ENCODE measurements at regions not wholly inside any gene's neighbourhood (a gene's known extent, or its start where the extent isn't known, plus 50 kb on each side); places are given as distances from the start of the nearest gene placed in this dataset.

GRCh38 chr1:214918745-214919144 is 163.8 kb upstream of the KCNK2 start:
- Mint-ChIP-seq H3K27me3 (no peaks in the 10 kb centered on the region), H3K4me3 (no peak overlapping the region), H3K9me3 (peaks cover 0 to 2% (median 0%) of the 10 kb centered on the region in 7 donors), H3K27ac (no peak overlapping the region), H3K36me3 (no peaks in the 10 kb centered on the region), H3K4me1 (no peaks in the 10 kb centered on the region)
- DNase-seq (no peak), ATAC-seq (ENCODE audit: low read depth in 2 of 2) (no peak)
- Histone ChIP-seq H3K4me3 (ENCODE audit: low read depth, low read length) (no peak overlapping the region), H3K4me1 (ENCODE audit: control insufficient read depth, insufficient read depth, low read length, poor library complexity, severe bottlenecking) (no peaks in the 10 kb centered on the region), H3K9me3 (ENCODE audit: control insufficient read depth in 2 of 2, low read length in 2 of 2) (no peaks in the 10 kb centered on the region), H3K27ac (ENCODE audit: insufficient read depth, low read length, poor library complexity, severe bottlenecking) (no peak overlapping the region), H3K36me3 (ENCODE audit: control insufficient read depth, insufficient read depth, low read length) (no peaks in the 10 kb centered on the region), H3K27me3 (ENCODE audit: control insufficient read depth, insufficient read depth, low read length) (no peaks in the 10 kb centered on the region)

GRCh38 chr1:214920337-214920736 is 162.2 kb upstream of the KCNK2 start:
- peaks cover 0 to 2% (median 0%) of the 10 kb centered on the region in 7 donors for H3K9me3 Mint-ChIP-seq
- H3K36me3 ChIP-seq (ENCODE audit: control insufficient read depth, insufficient read depth, low read length) = no peaks in the 10 kb centered on the region
- no peaks in the 10 kb centered on the region for H3K36me3 Mint-ChIP-seq
- H3K4me1 Mint-ChIP-seq = no peaks in the 10 kb centered on the region
- H3K27ac Mint-ChIP-seq = no peak overlapping the region
- no peak overlapping the region for H3K27ac ChIP-seq (ENCODE audit: insufficient read depth, low read length, poor library complexity, severe bottlenecking)
- H3K27me3 Mint-ChIP-seq = no peaks in the 10 kb centered on the region
- H3K9me3 ChIP-seq (ENCODE audit: control insufficient read depth in 2 of 2, low read length in 2 of 2) = no peaks in the 10 kb centered on the region
- H3K4me3 ChIP-seq (ENCODE audit: low read depth, low read length) = no peak overlapping the region
- H3K4me3 Mint-ChIP-seq = no peak overlapping the region
- ATAC-seq (ENCODE audit: low read depth in 2 of 2) (no peak), DNase-seq (no peak)
- H3K27me3 ChIP-seq (ENCODE audit: control insufficient read depth, insufficient read depth, low read length) = no peaks in the 10 kb centered on the region
- no peaks in the 10 kb centered on the region for H3K4me1 ChIP-seq (ENCODE audit: control insufficient read depth, insufficient read depth, low read length, poor library complexity, severe bottlenecking)

GRCh38 chr1:214923278-214923915 is 159.1 kb upstream of the KCNK2 start:
- Histone ChIP-seq H3K36me3 (ENCODE audit: control insufficient read depth, insufficient read depth, low read length) (no peaks in the 10 kb centered on the region), H3K27me3 (ENCODE audit: control insufficient read depth, insufficient read depth, low read length) (no peaks in the 10 kb centered on the region), H3K27ac (ENCODE audit: insufficient read depth, low read length, poor library complexity, severe bottlenecking) (no peak overlapping the region), H3K4me1 (ENCODE audit: control insufficient read depth, insufficient read depth, low read length, poor library complexity, severe bottlenecking) (no peaks in the 10 kb centered on the region), H3K4me3 (ENCODE audit: low read depth, low read length) (no peak overlapping the region), H3K9me3 (ENCODE audit: control insufficient read depth in 2 of 2, low read length in 2 of 2) (no peaks in the 10 kb centered on the region)
- Mint-ChIP-seq H3K4me3 (no peak overlapping the region), H3K36me3 (no peaks in the 10 kb centered on the region), H3K27ac (no peak overlapping the region), H3K27me3 (no peaks in the 10 kb centered on the region), H3K4me1 (no peaks in the 10 kb centered on the region), H3K9me3 (peaks cover 0 to 3% (median 0%) of the 10 kb centered on the region in 7 donors)
- no peak for DNase-seq
- ATAC-seq (ENCODE audit: low read depth in 2 of 2) = no peak

- no peaks in the 10 kb centered on the region for H3K36me3 ChIP-seq (ENCODE audit: control insufficient read depth, insufficient read depth, low read length)
- ATAC-seq (ENCODE audit: low read depth in 2 of 2) = no peak
- H3K4me3 ChIP-seq (ENCODE audit: low read depth, low read length) = no peak overlapping the region
- Mint-ChIP-seq H3K27ac (no peak overlapping the region), H3K4me3 (no peak overlapping the region), H3K27me3 (no peaks in the 10 kb centered on the region), H3K9me3 (peaks cover 0 to 3% (median 0%) of the 10 kb centered on the region in 7 donors), H3K36me3 (no peaks in the 10 kb centered on the region), H3K4me1 (no peaks in the 10 kb centered on the region)
- no peak overlapping the region for H3K27ac ChIP-seq (ENCODE audit: insufficient read depth, low read length, poor library complexity, severe bottlenecking)
- no peaks in the 10 kb centered on the region for H3K9me3 ChIP-seq (ENCODE audit: control insufficient read depth in 2 of 2, low read length in 2 of 2)
- no peaks in the 10 kb centered on the region for H3K27me3 ChIP-seq (ENCODE audit: control insufficient read depth, insufficient read depth, low read length)
- H3K4me1 ChIP-seq (ENCODE audit: control insufficient read depth, insufficient read depth, low read length, poor library complexity, severe bottlenecking) = no peaks in the 10 kb centered on the region
- no peak for DNase-seq
Observed at GRCh38 chr1:214927796-214928195, 154.7 kb upstream of the KCNK2 start.

- Mint-ChIP-seq H3K4me1 (no peaks in the 10 kb centered on the region), H3K4me3 (no peak overlapping the region), H3K27ac (no peak overlapping the region), H3K36me3 (no peaks in the 10 kb centered on the region), H3K27me3 (no peaks in the 10 kb centered on the region), H3K9me3 (peaks cover 0 to 3% (median 0%) of the 10 kb centered on the region in 7 donors)
- Histone ChIP-seq H3K36me3 (ENCODE audit: control insufficient read depth, insufficient read depth, low read length) (no peaks in the 10 kb centered on the region), H3K27ac (ENCODE audit: insufficient read depth, low read length, poor library complexity, severe bottlenecking) (no peak overlapping the region), H3K4me3 (ENCODE audit: low read depth, low read length) (no peak overlapping the region), H3K27me3 (ENCODE audit: control insufficient read depth, insufficient read depth, low read length) (no peaks in the 10 kb centered on the region), H3K4me1 (ENCODE audit: control insufficient read depth, insufficient read depth, low read length, poor library complexity, severe bottlenecking) (no peaks in the 10 kb centered on the region), H3K9me3 (ENCODE audit: control insufficient read depth in 2 of 2, low read length in 2 of 2) (no peaks in the 10 kb centered on the region)
- no peak for DNase-seq
- no peak for ATAC-seq (ENCODE audit: low read depth in 2 of 2)
Observed at GRCh38 chr1:214928574-214928973, 154.0 kb upstream of the KCNK2 start.

GRCh38 chr1:214933375-214933774 is 149.2 kb upstream of the KCNK2 start:
- H3K27ac ChIP-seq (ENCODE audit: insufficient read depth, low read length, poor library complexity, severe bottlenecking) = no peak overlapping the region
- DNase-seq = no peak
- peaks cover 0 to 4% (median 0%) of the 10 kb centered on the region in 7 donors for H3K9me3 Mint-ChIP-seq
- H3K4me3 Mint-ChIP-seq = no peak overlapping the region
- H3K9me3 ChIP-seq (ENCODE audit: control insufficient read depth in 2 of 2, low read length in 2 of 2) = no peaks in the 10 kb centered on the region
- no peak overlapping the region for H3K4me3 ChIP-seq (ENCODE audit: low read depth, low read length)
- H3K36me3 ChIP-seq (ENCODE audit: control insufficient read depth, insufficient read depth, low read length) = no peaks in the 10 kb centered on the region
- H3K27me3 ChIP-seq (ENCODE audit: control insufficient read depth, insufficient read depth, low read length) = no peaks in the 10 kb centered on the region
- no peaks in the 10 kb centered on the region for H3K4me1 Mint-ChIP-seq
- H3K4me1 ChIP-seq (ENCODE audit: control insufficient read depth, insufficient read depth, low read length, poor library complexity, severe bottlenecking) = no peaks in the 10 kb centered on the region
- no peak for ATAC-seq (ENCODE audit: low read depth in 2 of 2)
- no peaks in the 10 kb centered on the region for H3K36me3 Mint-ChIP-seq
- H3K27ac Mint-ChIP-seq = no peak overlapping the region
- H3K27me3 Mint-ChIP-seq = no peaks in the 10 kb centered on the region

GRCh38 chr1:214934045-214934444 is 148.5 kb upstream of the KCNK2 start:
- H3K9me3 Mint-ChIP-seq = peaks cover 0 to 4% (median 0%) of the 10 kb centered on the region in 7 donors
- H3K4me1 ChIP-seq (ENCODE audit: control insufficient read depth, insufficient read depth, low read length, poor library complexity, severe bottlenecking) = no peaks in the 10 kb centered on the region
- H3K27ac Mint-ChIP-seq = no peak overlapping the region
- no peak overlapping the region for H3K4me3 ChIP-seq (ENCODE audit: low read depth, low read length)
- no peaks in the 10 kb centered on the region for H3K36me3 Mint-ChIP-seq
- no peaks in the 10 kb centered on the region for H3K9me3 ChIP-seq (ENCODE audit: control insufficient read depth in 2 of 2, low read length in 2 of 2)
- H3K27me3 ChIP-seq (ENCODE audit: control insufficient read depth, insufficient read depth, low read length) = no peaks in the 10 kb centered on the region
- ATAC-seq (ENCODE audit: low read depth in 2 of 2) (no peak), DNase-seq (no peak)
- H3K27ac ChIP-seq (ENCODE audit: insufficient read depth, low read length, poor library complexity, severe bottlenecking) = no peak overlapping the region
- H3K27me3 Mint-ChIP-seq = no peaks in the 10 kb centered on the region
- H3K4me3 Mint-ChIP-seq = no peak overlapping the region
- no peaks in the 10 kb centered on the region for H3K36me3 ChIP-seq (ENCODE audit: control insufficient read depth, insufficient read depth, low read length)
- no peaks in the 10 kb centered on the region for H3K4me1 Mint-ChIP-seq

GRCh38 chr1:214935258-214935657 is 147.3 kb upstream of the KCNK2 start:
- Histone ChIP-seq H3K4me1 (ENCODE audit: control insufficient read depth, insufficient read depth, low read length, poor library complexity, severe bottlenecking) (no peaks in the 10 kb centered on the region), H3K27me3 (ENCODE audit: control insufficient read depth, insufficient read depth, low read length) (no peaks in the 10 kb centered on the region), H3K9me3 (ENCODE audit: control insufficient read depth in 2 of 2, low read length in 2 of 2) (no peaks in the 10 kb centered on the region), H3K36me3 (ENCODE audit: control insufficient read depth, insufficient read depth, low read length) (no peaks in the 10 kb centered on the region), H3K27ac (ENCODE audit: insufficient read depth, low read length, poor library complexity, severe bottlenecking) (no peak overlapping the region), H3K4me3 (ENCODE audit: low read depth, low read length) (no peak overlapping the region)
- H3K36me3 Mint-ChIP-seq = no peaks in the 10 kb centered on the region
- no peak for DNase-seq
- H3K9me3 Mint-ChIP-seq = peaks cover 0 to 4% (median 0%) of the 10 kb centered on the region in 7 donors
- H3K27me3 Mint-ChIP-seq = no peaks in the 10 kb centered on the region
- no peak for ATAC-seq (ENCODE audit: low read depth in 2 of 2)
- no peak overlapping the region for H3K27ac Mint-ChIP-seq
- H3K4me3 Mint-ChIP-seq = no peak overlapping the region
- H3K4me1 Mint-ChIP-seq = no peaks in the 10 kb centered on the region
